Osteocyte (in vitro differentiated cells): ENCODE measurements at regions not wholly inside any gene's neighbourhood (a gene's known extent, or its start where the extent isn't known, plus 50 kb on each side); places are given as distances from the start of the nearest gene placed in this dataset.

Source experiments
- DNase-seq: peaks from one replicate; pipeline ENCODE4 v3.0.0; 2021; ENCODE audit warnings: mixed read lengths; ENCODE audit not compliant: unreplicated experiment; ENCODE audit errors: extremely low spot score
- H3K27ac Mint-ChIP-seq: one replicate; pipeline ENCODE4 v1.8.0; 2021; ENCODE audit warnings: mild to moderate bottlenecking, mixed read lengths; ENCODE audit not compliant: unreplicated experiment
- H3K27me3 Mint-ChIP-seq: one replicate; pipeline ENCODE4 v1.8.0; 2021; ENCODE audit warnings: mixed read lengths; ENCODE audit not compliant: unreplicated experiment
- H3K36me3 Mint-ChIP-seq: one replicate; pipeline ENCODE4 v1.8.0; 2021; ENCODE audit warnings: mixed read lengths; ENCODE audit not compliant: unreplicated experiment
- H3K4me1 Mint-ChIP-seq: one replicate; pipeline ENCODE4 v1.8.0; 2021; ENCODE audit warnings: mixed read lengths; ENCODE audit not compliant: unreplicated experiment
- H3K4me3 Mint-ChIP-seq: one replicate; pipeline ENCODE4 v1.8.0; 2021; ENCODE audit warnings: mild to moderate bottlenecking, moderate library complexity, mixed read lengths; ENCODE audit not compliant: unreplicated experiment
- H3K9me3 Mint-ChIP-seq: one replicate; pipeline ENCODE4 v1.8.0; 2021; ENCODE audit warnings: mixed read lengths; ENCODE audit not compliant: unreplicated experiment
- CTCF ChIP-seq: fragments of 200-600 bp; sonication (generic); IDR thresholded peaks from 2 replicates; pipeline ENCODE4 v1.5.0; 2021; ENCODE audit warnings: antibody characterized with exemption, mild to moderate bottlenecking, moderate library complexity

GRCh38 chr1:243942196-243943150 is 92.4 kb upstream of the AKT3 start:
- H3K9me3 Mint-ChIP-seq, result no peaks in the 10 kb centered on the region
- DNase-seq, result no peak
- no peak overlapping the region for H3K4me3 Mint-ChIP-seq
- no peak overlapping the region for H3K27ac Mint-ChIP-seq
- H3K27me3 Mint-ChIP-seq, result no peaks in the 10 kb centered on the region
- no peak for TF ChIP-seq CTCF
- no peaks in the 10 kb centered on the region for H3K36me3 Mint-ChIP-seq
- H3K4me1 Mint-ChIP-seq, result peaks cover 6% of the 10 kb centered on the region

GRCh38 chr1:243940451-243940850 is 90.4 kb upstream of the AKT3 start:
- no peak for TF ChIP-seq CTCF
- H3K27me3 Mint-ChIP-seq, result no peaks in the 10 kb centered on the region
- H3K4me3 Mint-ChIP-seq, result no peak overlapping the region
- H3K36me3 Mint-ChIP-seq, result peaks cover 1% of the 10 kb centered on the region
- no peak for DNase-seq
- H3K27ac Mint-ChIP-seq, result no peak overlapping the region
- H3K4me1 Mint-ChIP-seq, result peaks cover 6% of the 10 kb centered on the region
- peaks cover 4% of the 10 kb centered on the region for H3K9me3 Mint-ChIP-seq

DNA sequence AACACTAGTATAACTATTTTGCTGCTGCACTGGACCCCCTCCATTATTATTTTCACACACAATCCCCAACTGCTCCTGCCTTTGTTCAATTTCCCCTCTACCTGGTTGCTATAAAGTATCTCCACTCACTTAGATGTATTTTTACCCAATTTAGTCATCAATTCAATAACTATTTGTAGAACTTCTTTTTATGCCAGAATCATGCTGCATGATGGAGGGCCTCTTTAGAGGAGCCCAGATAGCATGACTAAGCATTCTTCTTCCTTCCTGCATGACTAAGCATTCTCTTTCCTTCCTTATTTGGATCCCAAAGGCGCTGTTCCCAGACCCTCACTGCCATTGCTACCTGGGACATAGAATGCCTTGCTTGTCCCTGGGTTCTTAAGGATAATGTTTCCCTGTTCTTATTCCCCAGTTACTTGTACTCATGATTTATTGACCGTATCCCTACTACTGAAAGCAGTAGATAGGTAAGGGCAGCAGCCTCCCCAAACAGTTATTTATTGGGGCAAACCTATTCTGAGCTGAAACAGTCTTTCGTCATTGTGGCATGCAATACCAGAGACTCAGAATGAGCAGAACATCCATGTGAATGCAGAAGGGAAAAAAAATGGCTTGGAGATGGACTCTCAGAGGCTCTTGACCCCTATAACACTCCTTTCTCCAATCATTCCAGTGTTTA is 89.3 kb upstream of the AKT3 start:
- peaks cover 4% of the 10 kb centered on the region for H3K4me1 Mint-ChIP-seq
- H3K27me3 Mint-ChIP-seq, result no peaks in the 10 kb centered on the region
- TF ChIP-seq CTCF, result no peak
- H3K27ac Mint-ChIP-seq, result no peak overlapping the region
- peaks cover 15% of the 10 kb centered on the region for H3K9me3 Mint-ChIP-seq
- no peak overlapping the region for H3K4me3 Mint-ChIP-seq
- DNase-seq, result no peak
- peaks cover 6% of the 10 kb centered on the region for H3K36me3 Mint-ChIP-seq

GRCh38 chr1:243938208-243938607 is 88.2 kb upstream of the AKT3 start:
- Mint-ChIP-seq H3K4me1 (peaks cover 4% of the 10 kb centered on the region), H3K27me3 (no peaks in the 10 kb centered on the region), H3K4me3 (no peak overlapping the region), H3K9me3 (peaks cover 15% of the 10 kb centered on the region), H3K27ac (no peak overlapping the region), H3K36me3 (peaks cover 6% of the 10 kb centered on the region)
- TF ChIP-seq CTCF, result no peak
- no peak for DNase-seq

DNA sequence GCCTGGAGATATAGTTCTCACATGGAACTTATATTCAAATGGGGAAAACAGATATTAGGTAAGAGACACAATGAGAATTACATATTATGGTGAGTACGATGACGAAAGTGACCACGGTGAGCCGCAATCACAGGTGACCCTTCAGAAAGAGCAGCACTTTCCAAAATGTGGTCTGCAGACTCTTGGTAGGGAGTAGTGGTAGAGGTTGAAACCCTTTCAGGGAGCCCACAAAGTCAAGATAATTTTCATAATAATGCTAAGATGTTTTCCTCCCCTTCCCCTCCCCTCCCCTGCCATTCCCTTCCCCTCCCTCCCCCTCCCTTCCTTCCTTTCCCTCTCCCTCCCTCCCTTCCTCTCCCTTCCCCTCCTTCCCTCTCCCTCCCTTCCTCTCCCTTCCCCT is 83.5 kb upstream of the AKT3 start:
- no peaks in the 10 kb centered on the region for H3K27me3 Mint-ChIP-seq
- H3K9me3 Mint-ChIP-seq, result peaks cover 15% of the 10 kb centered on the region
- TF ChIP-seq CTCF, result no peak
- H3K36me3 Mint-ChIP-seq, result peaks cover 6% of the 10 kb centered on the region
- no peak overlapping the region for H3K4me3 Mint-ChIP-seq
- no peak for DNase-seq
- no peak overlapping the region for H3K27ac Mint-ChIP-seq
- H3K4me1 Mint-ChIP-seq, result peaks cover 11% of the 10 kb centered on the region
